ENCODE measurements at regions not wholly inside any gene's neighbourhood (a gene's known extent, or its start where the extent isn't known, plus 50 kb on each side); places are given as distances from the start of the nearest gene placed in this dataset.

GRCh38 chr18:75574187-75574586, 146.7 kb upstream of the SMIM21 start:
- TF ChIP-seq CTCF (conservative IDR thresholded peaks at IDR 0.05 in 1 of 2, IDR thresholded peaks at IDR 0.05 in 1 of 2; ENCODE audit: low read depth in 1 of 2, low read length in 2 of 2) (no peak), EZH2 (IDR thresholded peaks at IDR 0.05; ENCODE audit: low read length, missing control alignments) (no peak)

Data from fibroblast of lung (primary cell).